ENCODE measurements at regions not wholly inside any gene's neighbourhood (a gene's known extent, or its start where the extent isn't known, plus 50 kb on each side); places are given as distances from the start of the nearest gene placed in this dataset.

DNA sequence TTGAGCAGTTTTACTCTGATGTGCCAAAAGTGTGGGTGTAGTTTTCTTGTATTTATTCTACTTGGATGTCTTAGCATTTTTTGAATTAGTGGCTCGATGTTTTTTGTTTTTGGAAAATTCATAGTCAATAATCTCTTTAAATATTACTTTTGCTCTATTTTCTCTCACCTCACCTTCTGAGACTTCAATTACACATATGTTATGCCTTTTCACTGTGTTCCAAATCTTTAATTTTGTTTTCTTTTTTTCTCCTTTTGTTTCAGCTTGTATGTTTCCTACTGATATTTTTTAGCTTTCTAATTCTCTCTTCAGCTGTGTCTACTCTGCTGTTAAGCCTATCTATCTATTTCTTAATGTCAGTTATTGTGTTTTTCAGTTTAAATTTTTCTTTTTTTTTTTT, 69.5 kb downstream of the ZNF503 start:
- DNase-seq (ENCODE audit: low read depth): no peak
- TF ChIP-seq, protein P1, sequence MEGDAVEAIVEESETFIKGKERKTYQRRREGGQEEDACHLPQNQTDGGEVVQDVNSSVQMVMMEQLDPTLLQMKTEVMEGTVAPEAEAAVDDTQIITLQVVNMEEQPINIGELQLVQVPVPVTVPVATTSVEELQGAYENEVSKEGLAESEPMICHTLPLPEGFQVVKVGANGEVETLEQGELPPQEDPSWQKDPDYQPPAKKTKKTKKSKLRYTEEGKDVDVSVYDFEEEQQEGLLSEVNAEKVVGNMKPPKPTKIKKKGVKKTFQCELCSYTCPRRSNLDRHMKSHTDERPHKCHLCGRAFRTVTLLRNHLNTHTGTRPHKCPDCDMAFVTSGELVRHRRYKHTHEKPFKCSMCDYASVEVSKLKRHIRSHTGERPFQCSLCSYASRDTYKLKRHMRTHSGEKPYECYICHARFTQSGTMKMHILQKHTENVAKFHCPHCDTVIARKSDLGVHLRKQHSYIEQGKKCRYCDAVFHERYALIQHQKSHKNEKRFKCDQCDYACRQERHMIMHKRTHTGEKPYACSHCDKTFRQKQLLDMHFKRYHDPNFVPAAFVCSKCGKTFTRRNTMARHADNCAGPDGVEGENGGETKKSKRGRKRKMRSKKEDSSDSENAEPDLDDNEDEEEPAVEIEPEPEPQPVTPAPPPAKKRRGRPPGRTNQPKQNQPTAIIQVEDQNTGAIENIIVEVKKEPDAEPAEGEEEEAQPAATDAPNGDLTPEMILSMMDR (conservative IDR thresholded peaks at IDR 0.05; ENCODE audit: low read depth, low read length): no peak
- H3K4me3 ChIP-seq (ENCODE audit: low read depth, low read length): no peak overlapping the region

GRCh38 chr10:75331081-75331480, 70.5 kb downstream of the ZNF503 start:
- DNase-seq (ENCODE audit: low read depth): no peak
- TF ChIP-seq, protein P1 (conservative IDR thresholded peaks at IDR 0.05; ENCODE audit: low read depth, low read length): no peak

GRCh38 chr10:75329190-75329745, 72.3 kb downstream of the ZNF503 start:
- TF ChIP-seq, protein P1 (conservative IDR thresholded peaks at IDR 0.05; ENCODE audit: low read depth, low read length): no peak
- no peak overlapping the region for H3K4me3 ChIP-seq (ENCODE audit: low read depth, low read length)
- DNase-seq (ENCODE audit: low read depth): no peak

More at GRCh38 chr10:75331081-75331480, 70.5 kb downstream of the ZNF503 start:
- no peak overlapping the region for H3K4me3 ChIP-seq (ENCODE audit: low read depth, low read length)

DNA sequence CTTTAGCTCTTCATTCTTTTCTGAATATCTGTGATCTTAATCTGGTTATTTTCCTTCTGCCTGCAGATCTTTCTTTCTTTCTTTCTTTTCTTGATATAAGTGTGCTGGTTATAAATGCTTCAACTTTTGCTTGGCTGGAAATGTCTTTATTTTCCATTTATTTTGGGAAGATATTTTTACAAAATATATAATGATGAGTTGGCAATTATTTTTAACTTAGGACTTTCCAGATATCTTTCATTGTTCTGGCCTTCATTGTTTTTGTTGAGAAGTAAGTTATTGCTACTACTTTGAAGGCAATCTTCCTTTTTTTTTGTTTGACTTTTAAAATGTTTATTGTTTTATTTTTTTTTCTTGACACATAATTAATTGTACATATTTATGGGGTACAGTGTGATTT, 75.3 kb downstream of the ZNF503 start:
- TF ChIP-seq, protein P1 (conservative IDR thresholded peaks at IDR 0.05; ENCODE audit: low read depth, low read length): no peak
- H3K4me3 ChIP-seq (ENCODE audit: low read depth, low read length): no peak overlapping the region
- no peak for DNase-seq (ENCODE audit: low read depth)

- TF ChIP-seq, protein P1 (conservative IDR thresholded peaks at IDR 0.05; ENCODE audit: low read depth, low read length): no peak
- DNase-seq (ENCODE audit: low read depth): no peak
- no peak overlapping the region for H3K4me3 ChIP-seq (ENCODE audit: low read depth, low read length)
These were observed 82.3 kb downstream of the ZNF503 start for GRCh38 chr10:75319274-75319673.

- no peak for DNase-seq (ENCODE audit: low read depth)
- TF ChIP-seq, protein P1 (conservative IDR thresholded peaks at IDR 0.05; ENCODE audit: low read depth, low read length): no peak
- H3K4me3 ChIP-seq (ENCODE audit: low read depth, low read length): no peak overlapping the region
These were observed 78.8 kb upstream of the COMTD1 start for GRCh38 chr10:75314570-75314969.

GRCh38 chr10:75312440-75312839, 76.7 kb upstream of the COMTD1 start:
- no peak overlapping the region for H3K4me3 ChIP-seq (ENCODE audit: low read depth, low read length)
- no peak for DNase-seq (ENCODE audit: low read depth)
- TF ChIP-seq, protein P1 (conservative IDR thresholded peaks at IDR 0.05; ENCODE audit: low read depth, low read length): no peak
